GM21717 (cell line): ENCODE measurements at regions not wholly inside any gene's neighbourhood (a gene's known extent, or its start where the extent isn't known, plus 50 kb on each side); places are given as distances from the start of the nearest gene placed in this dataset.

Experiments used
- ATAC-seq: cut with Tn5 transposase; IDR thresholded peaks from one replicate; pipeline ENCODE4 v1.9.1; 2021; ENCODE audit warnings: mild to moderate bottlenecking, moderate library complexity; ENCODE audit not compliant: unreplicated experiment

- ATAC-seq = no peak
Measured at GRCh38 chr6:88558981-88559380, 392.8 kb upstream of the CNR1 start.

GRCh38 chr6:88556663-88557062 lies 390.5 kb upstream of the CNR1 start:
- ATAC-seq = no peak

GRCh38 chr6:88548891-88549505 lies 382.9 kb upstream of the CNR1 start:
- no peak for ATAC-seq

GRCh38 chr6:88547768-88548167 lies 381.6 kb upstream of the CNR1 start:
- no peak for ATAC-seq

- ATAC-seq = no peak
Measured at GRCh38 chr6:88545991-88546390, 379.8 kb upstream of the CNR1 start.

GRCh38 chr6:88544986-88545612 lies 379.0 kb upstream of the CNR1 start:
- ATAC-seq = no peak

GRCh38 chr6:88539295-88539764 lies 373.2 kb upstream of the CNR1 start:
- ATAC-seq = no peak

- ATAC-seq = no peak
Measured at GRCh38 chr6:88538840-88539239, 372.7 kb upstream of the CNR1 start.

GRCh38 chr6:88538130-88538706 lies 372.1 kb upstream of the CNR1 start:
- ATAC-seq = no peak

GRCh38 chr6:88536071-88536625 lies 370.0 kb upstream of the CNR1 start:
- no peak for ATAC-seq

GRCh38 chr6:88535306-88535705 lies 369.2 kb upstream of the CNR1 start:
- ATAC-seq = no peak

- no peak for ATAC-seq
Measured at GRCh38 chr6:88532241-88532860, 366.2 kb upstream of the CNR1 start.

GRCh38 chr6:88529726-88530125 lies 363.6 kb upstream of the CNR1 start:
- no peak for ATAC-seq

GRCh38 chr6:88520445-88520844 lies 354.3 kb upstream of the CNR1 start:
- ATAC-seq = no peak

GRCh38 chr6:88520017-88520338 lies 353.8 kb upstream of the CNR1 start:
- ATAC-seq = no peak

GRCh38 chr6:88519301-88520016 lies 353.3 kb upstream of the CNR1 start:
- no peak for ATAC-seq

- ATAC-seq = no peak
Measured at GRCh38 chr6:88517737-88518136, 351.6 kb upstream of the CNR1 start.

GRCh38 chr6:88513920-88514319 lies 347.8 kb upstream of the CNR1 start:
- no peak for ATAC-seq

GRCh38 chr6:88513471-88513870 lies 347.3 kb upstream of the CNR1 start:
- ATAC-seq = no peak

GRCh38 chr6:88512951-88513350 lies 346.8 kb upstream of the CNR1 start:
- no peak for ATAC-seq

- no peak for ATAC-seq
Measured at GRCh38 chr6:88502391-88502790, 336.2 kb upstream of the CNR1 start.
